H1 (cell line): ENCODE measurements at regions not wholly inside any gene's neighbourhood (a gene's known extent, or its start where the extent isn't known, plus 50 kb on each side); places are given as distances from the start of the nearest gene placed in this dataset.

Source experiments
- CTCF ChIA-PET: fragments of 300-600 bp; sonication (Branson Sonifier 250); formaldehyde crosslinking; loops from one replicate; lab custom pipeline; 2021; ENCODE audit not compliant: partially characterized antibody; lab: Charles Lee
- POLR2A ChIA-PET: fragments of 300-600 bp; sonication (Branson Sonifier 250); formaldehyde crosslinking; loops from one replicate; lab custom pipeline; 2021; ENCODE audit warnings: inconsistent platforms; ENCODE audit not compliant: partially characterized antibody; lab: Charles Lee
- DNase-seq, 2 experiments: peaks; one replicate each; pipeline versions ENCODE4 v3.0.0 to v3.0.0-alpha.2; 2010 to 2022; ENCODE audit warnings: low spot score in 2 of 2, low read depth in 1 of 2, mixed read lengths in 1 of 2
- FAIRE-seq: peaks from 2 replicates; lab custom pipeline; 2011; peaks lifted over from hg19 to GRCh38; lab: Jason Lieb, UNC
- H2AFZ ChIP-seq: 2 replicates; pipeline ENCODE4 v1.8.1; 2012; ENCODE audit warnings: low read length, inconsistent platforms
- H2AK5ac ChIP-seq: 2 replicates; pipeline ENCODE4 v1.6.1; 2013; ENCODE audit warnings: low read depth, low read length
- H2BK120ac ChIP-seq: replicated peaks from 2 replicates; pipeline ENCODE3; 2013; ENCODE audit warnings: low read depth, low read length, inconsistent platforms
- H2BK12ac ChIP-seq: 2 replicates; pipeline ENCODE4 v1.6.1; 2013; ENCODE audit warnings: low read depth, low read length
- H2BK15ac ChIP-seq: 2 replicates; pipeline ENCODE4 v1.6.1; 2013; ENCODE audit warnings: low read length
- H2BK20ac ChIP-seq: 2 replicates; pipeline ENCODE4 v1.6.1; 2013; ENCODE audit warnings: low read length
- H2BK5ac ChIP-seq: 2 replicates; pipeline ENCODE4 v1.6.1; 2013; ENCODE audit warnings: low read depth, low read length
- H3K14ac ChIP-seq: 2 replicates; pipeline ENCODE4 v1.6.1; 2013; ENCODE audit warnings: inconsistent platforms; ENCODE audit not compliant: insufficient read length
- H3K18ac ChIP-seq: 2 replicates; pipeline ENCODE4 v1.6.1; 2013; ENCODE audit warnings: low read length; ENCODE audit errors: extremely low read depth
- H3K23ac ChIP-seq: 2 replicates; pipeline ENCODE4 v1.6.1; 2013; ENCODE audit warnings: inconsistent platforms; ENCODE audit not compliant: insufficient read length
- H3K23me2 ChIP-seq: 2 replicates; pipeline ENCODE4 v1.6.1; 2013; ENCODE audit warnings: low read depth, low read length
- H3K27ac ChIP-seq: 2 replicates; pipeline ENCODE4 v1.6.1; 2011; ENCODE audit warnings: low read depth, low read length, inconsistent platforms
- H3K27me3 ChIP-seq, 4 experiments: replicated peaks in 1 of 4; 1 replicate in 1 of 4; 2 replicates in 3 of 4; pipeline versions ENCODE4 v1.6.1 to v1.8.1; 2011 to 2013; ENCODE audit warnings: low read length in 3 of 4, mild to moderate bottlenecking in 3 of 4, inconsistent platforms in 2 of 4, mixed read lengths in 2 of 4, moderate library complexity in 1 of 4; ENCODE audit not compliant: control insufficient read depth in 3 of 4, insufficient read depth in 3 of 4; ENCODE audit errors: extremely low read depth in 1 of 4
- H3K36me3 ChIP-seq, 4 experiments: 2 replicates each; pipeline versions ENCODE4 v1.6.1 to v1.8.1; 2011 to 2013; ENCODE audit warnings: mild to moderate bottlenecking in 4 of 4, low read length in 3 of 4, moderate library complexity in 2 of 4, control low read depth in 1 of 4, inconsistent platforms in 1 of 4; ENCODE audit not compliant: insufficient read depth in 4 of 4, control insufficient read depth in 2 of 4
- H3K4ac ChIP-seq: replicated peaks from 2 replicates; pipeline ENCODE3; 2013; ENCODE audit warnings: low read length, low read depth, mixed read lengths, inconsistent platforms; ENCODE audit not compliant: insufficient read length
- H3K4me1 ChIP-seq, 4 experiments: replicated peaks in 1 of 4; 1 replicate in 1 of 4; 2 replicates in 3 of 4; pipeline versions ENCODE4 v1.6.1 to v1.8.1; 2011 to 2013; ENCODE audit warnings: low read length in 3 of 4, inconsistent platforms in 2 of 4, mixed read lengths in 1 of 4; ENCODE audit not compliant: insufficient read depth in 4 of 4, control insufficient read depth in 3 of 4
- H3K4me2 ChIP-seq, 2 experiments: 2 replicates each; pipeline versions ENCODE4 v1.6.1 to v1.8.1; 2011 to 2013; ENCODE audit warnings: low read depth in 2 of 2, low read length in 2 of 2, control low read depth in 1 of 2, inconsistent platforms in 1 of 2, mild to moderate bottlenecking in 1 of 2; ENCODE audit not compliant: insufficient read depth in 1 of 2
- H3K4me3 ChIP-seq, 4 experiments: fragments of 200-600, 300-600 bp in 1 of 4; sonication (generic), shearing (Covaris generic), sonication (Bioruptor Twin) in 1 of 4; 2 replicates each; pipeline versions ENCODE4 v1.5.1 to v1.8.1; 2011 to 2016; ENCODE audit warnings: low read length in 4 of 4, low read depth in 3 of 4, control low read depth in 2 of 4, inconsistent platforms in 2 of 4, mild to moderate bottlenecking in 2 of 4, mixed read lengths in 1 of 4, moderate library complexity in 1 of 4; ENCODE audit not compliant: insufficient read depth in 2 of 4; ENCODE audit errors: extremely low read depth in 1 of 4
- H3K56ac ChIP-seq: replicated peaks from 2 replicates; pipeline ENCODE3; 2013; ENCODE audit warnings: low read depth, mild to moderate bottlenecking, mixed read lengths, low read length, inconsistent platforms; ENCODE audit not compliant: insufficient read length
- H3K79me1 ChIP-seq: 2 replicates; pipeline ENCODE4 v1.6.1; 2013; ENCODE audit warnings: low read depth, low read length, control low read depth
- H3K79me2 ChIP-seq, 2 experiments: 2 replicates each; pipeline versions ENCODE4 v1.6.1 to v1.8.1; 2012 to 2013; ENCODE audit warnings: low read length in 2 of 2, mild to moderate bottlenecking in 2 of 2, inconsistent platforms in 1 of 2; ENCODE audit not compliant: insufficient read depth in 2 of 2, control insufficient read depth in 1 of 2
- H3K9ac ChIP-seq, 4 experiments: replicated peaks in 1 of 4; 1 replicate in 1 of 4; 2 replicates in 3 of 4; pipeline versions ENCODE4 v1.6.1 to v1.8.1; 2011 to 2013; ENCODE audit warnings: low read depth in 3 of 4, low read length in 3 of 4, control low read depth in 2 of 4, mild to moderate bottlenecking in 2 of 4, moderate library complexity in 2 of 4, inconsistent platforms in 1 of 4; ENCODE audit errors: extremely low read depth in 1 of 4
- H3K9me3 ChIP-seq, 2 experiments: 2 replicates each; pipeline versions ENCODE4 v1.6.1 to v1.8.1; 2012 to 2013; ENCODE audit warnings: mild to moderate bottlenecking in 2 of 2, moderate library complexity in 2 of 2, control low read depth in 1 of 2, inconsistent platforms in 1 of 2, low read depth in 1 of 2, low read length in 1 of 2, mixed read lengths in 1 of 2; ENCODE audit not compliant: insufficient read depth in 2 of 2
- H4K20me1 ChIP-seq, 2 experiments: replicated peaks in 1 of 2; 2 replicates each; pipeline versions ENCODE3 to v1.8.1; 2011 to 2013; ENCODE audit warnings: inconsistent platforms in 2 of 2, low read length in 2 of 2, mild to moderate bottlenecking in 1 of 2; ENCODE audit not compliant: insufficient read depth in 2 of 2, control insufficient read depth in 1 of 2
- H4K5ac ChIP-seq: 2 replicates; pipeline ENCODE4 v1.6.1; 2013; ENCODE audit warnings: low read length, low read depth, mixed read lengths, inconsistent platforms; ENCODE audit not compliant: insufficient read length
- H4K8ac ChIP-seq: 2 replicates; pipeline ENCODE4 v1.8.0; 2013; ENCODE audit warnings: mild to moderate bottlenecking, moderate library complexity, low read length, inconsistent platforms; ENCODE audit not compliant: insufficient read depth; ENCODE audit errors: extremely low read depth
- H4K91ac ChIP-seq: replicated peaks from 2 replicates; pipeline ENCODE3; 2013; ENCODE audit warnings: low read length, mixed read lengths, inconsistent platforms; ENCODE audit not compliant: insufficient read length
- CHD2 ChIP-seq: IDR thresholded peaks from 2 replicates; pipeline ENCODE4 v1.6.1; 2012; ENCODE audit warnings: low read length, improper control_type of control experiment
- CTCF ChIP-seq, 3 experiments: IDR thresholded peaks; 1 replicate in 2 of 3; 2 replicates in 1 of 3; pipeline versions ENCODE4 v1.5.1 to v1.6.1; 2011; ENCODE audit warnings: low read length in 3 of 3, mild to moderate bottlenecking in 3 of 3, inconsistent platforms in 2 of 3, low read depth in 1 of 3, moderate library complexity in 1 of 3; ENCODE audit not compliant: insufficient read depth in 1 of 3; ENCODE audit errors: control extremely low read depth in 1 of 3
- JUND ChIP-seq: IDR thresholded peaks from 2 replicates; pipeline ENCODE4 v1.6.1; 2011; ENCODE audit warnings: mild to moderate bottlenecking, improper control_type of control experiment, low read length
- MAX ChIP-seq: IDR thresholded peaks from 2 replicates; pipeline ENCODE4 v1.6.1; 2012; ENCODE audit warnings: inconsistent platforms
- NRF1 ChIP-seq: IDR thresholded peaks from 2 replicates; pipeline ENCODE4 v1.6.1; 2011; ENCODE audit warnings: mild to moderate bottlenecking, low read depth, low read length, improper control_type of control experiment
- SP4 ChIP-seq: IDR thresholded peaks from 2 replicates; pipeline ENCODE4 v1.6.1; 2012; ENCODE audit warnings: low read length, inconsistent platforms
- TBP ChIP-seq: IDR thresholded peaks from 2 replicates; pipeline ENCODE4 v1.6.1; 2011; ENCODE audit warnings: low read depth, low read length, improper control_type of control experiment
- ZNF274 ChIP-seq: IDR thresholded peaks from 2 replicates; pipeline ENCODE4 v1.7.0; 2012; ENCODE audit warnings: low read length, borderline replicate concordance; ENCODE audit errors: extremely low read depth
- WGBS, 2 experiments: shearing (Covaris generic) in 1 of 2; methylation state at CpG; one replicate each; pipeline versions ENCODE4 v1.1.6 to v1.1.7; 2013 to 2015; ENCODE audit warnings: low lambda C conversion rate in 2 of 2, mixed read lengths in 2 of 2, inconsistent platforms in 1 of 2, low coverage in 1 of 2, missing lambda C conversion rate in 1 of 2; ENCODE audit not compliant: insufficient replicate concordance in 2 of 2, insufficient coverage in 1 of 2, insufficient read length in 1 of 2; ENCODE audit errors: extremely low coverage in 1 of 2, missing lambda C conversion rate in 1 of 2; 5-methylcytosine and 5-hydroxymethylcytosine counted together

GRCh38 chr22:33975841-33976240 is 55.6 kb upstream of the LARGE1 start:
- no peak overlapping the region for H2AK5ac ChIP-seq
- H2BK120ac ChIP-seq = no peak overlapping the region
- H3K27ac ChIP-seq = no peak overlapping the region
- no peak overlapping the region for H4K91ac ChIP-seq
- no peaks in the 10 kb centered on the region for H3K23me2 ChIP-seq
- H2BK15ac ChIP-seq = no peak overlapping the region
- POLR2A ChIA-PET = no interaction called here
- H3K79me2 ChIP-seq = no peaks in the 10 kb centered on the region
- no peak overlapping the region for H4K5ac ChIP-seq
- H3K56ac ChIP-seq = no peak overlapping the region
- no peak overlapping the region for H2BK12ac ChIP-seq
- no peaks in the 10 kb centered on the region for H3K9me3 ChIP-seq
- H3K4ac ChIP-seq = no peak overlapping the region
- WGBS, 2 experiments = 92% methylated on average over 3 of the region's 3 CpGs; no CpG with 5 or more reads in 1 of the 2 experiments
- no peak overlapping the region for H2AFZ ChIP-seq
- H2BK20ac ChIP-seq = no peak overlapping the region
- CTCF ChIA-PET = no interaction called here
- no peak overlapping the region for H3K9ac ChIP-seq
- no peak for DNase-seq
- no peaks in the 10 kb centered on the region for H4K20me1 ChIP-seq
- H3K14ac ChIP-seq = no peak overlapping the region
- no peak overlapping the region for H3K18ac ChIP-seq
- H3K4me2 ChIP-seq = no peak overlapping the region
- H3K4me3 ChIP-seq = no peak overlapping the region
- H3K79me1 ChIP-seq = no peaks in the 10 kb centered on the region
- H3K27me3 ChIP-seq = no peaks in the 10 kb centered on the region; a peak in 1 of 7 replicates
- no peak overlapping the region for H2BK5ac ChIP-seq
- H3K36me3 ChIP-seq = no peaks in the 10 kb centered on the region
- H4K8ac ChIP-seq = no peak overlapping the region
- no peak overlapping the region for H3K23ac ChIP-seq
- no peak for FAIRE-seq
- TF ChIP-seq CTCF (IDR thresholded peaks at IDR 0.05; ENCODE audit: control extremely low read depth in 1 of 3, insufficient read depth in 1 of 3, low read depth in 1 of 3, low read length in 3 of 3) (no peak), TBP (no peak), NRF1 (no peak), MAX (no peak), SP4 (no peak), CHD2 (no peak), ZNF274 (no peak), JUND (no peak)
- H3K4me1 ChIP-seq = 0 out of 7 replicates have a peak, but pooled peaks cover 0 to 1% (median 0%) of the 10 kb centered on the region in 4 experiments
